H9 (cell line): ENCODE measurements at regions not wholly inside any gene's neighbourhood (a gene's known extent, or its start where the extent isn't known, plus 50 kb on each side); places are given as distances from the start of the nearest gene placed in this dataset.

Experiments used
- DNase-seq: peaks from one replicate; pipeline ENCODE4 v3.0.0-alpha.2; 2017
- H2AFZ ChIP-seq: one replicate; pipeline ENCODE4 v1.6.1; 2013; ENCODE audit warnings: mild to moderate bottlenecking, low read length, control low read depth, moderate library complexity
- H2AK5ac ChIP-seq: 2 replicates; pipeline ENCODE4 v1.6.1; 2013; ENCODE audit warnings: low read length, control low read depth, mixed read lengths; ENCODE audit not compliant: insufficient read length
- H2BK120ac ChIP-seq: one replicate; pipeline ENCODE4 v1.6.1; 2013; ENCODE audit warnings: low read depth, mild to moderate bottlenecking, low read length, control low read depth, inconsistent platforms; ENCODE audit not compliant: poor library complexity, severe bottlenecking
- H2BK12ac ChIP-seq: 2 replicates; pipeline ENCODE4 v1.6.1; 2013; ENCODE audit warnings: low read length, control low read depth, mixed read lengths, low read depth; ENCODE audit not compliant: insufficient read length
- H2BK15ac ChIP-seq: 2 replicates; pipeline ENCODE4 v1.6.1; 2013; ENCODE audit warnings: low read depth, low read length, control low read depth
- H2BK20ac ChIP-seq: one replicate; pipeline ENCODE4 v1.6.1; 2013; ENCODE audit warnings: low read depth, mild to moderate bottlenecking, low read length, control low read depth, inconsistent platforms; ENCODE audit not compliant: poor library complexity, severe bottlenecking
- H2BK5ac ChIP-seq: 2 replicates; pipeline ENCODE4 v1.6.1; 2013; ENCODE audit warnings: low read length, control low read depth, mixed read lengths; ENCODE audit not compliant: insufficient read length
- H3K14ac ChIP-seq: 2 replicates; pipeline ENCODE4 v1.6.1; 2013; ENCODE audit warnings: low read length, control low read depth; ENCODE audit not compliant: insufficient read depth
- H3K18ac ChIP-seq: 2 replicates; pipeline ENCODE4 v1.6.1; 2013; ENCODE audit warnings: low read depth, mild to moderate bottlenecking, mixed read lengths, low read length, control low read depth; ENCODE audit not compliant: insufficient read length
- H3K23ac ChIP-seq: 2 replicates; pipeline ENCODE4 v1.6.1; 2013; ENCODE audit warnings: low read length, control low read depth, mixed read lengths, low read depth; ENCODE audit not compliant: insufficient read length
- H3K23me2 ChIP-seq: 2 replicates; pipeline ENCODE4 v1.6.1; 2013; ENCODE audit warnings: low read depth, mild to moderate bottlenecking, mixed read lengths, low read length, control low read depth; ENCODE audit not compliant: insufficient read length, poor library complexity, severe bottlenecking
- H3K27ac ChIP-seq: 2 replicates; pipeline ENCODE4 v1.5.1; 2013; ENCODE audit warnings: low read length, control low read depth, mixed read lengths, low read depth; ENCODE audit not compliant: insufficient read length
- H3K27me3 ChIP-seq: 2 replicates; pipeline ENCODE4 v1.6.1; 2013; ENCODE audit warnings: low read length, control low read depth, inconsistent platforms; ENCODE audit not compliant: insufficient read depth
- H3K4ac ChIP-seq: 2 replicates; pipeline ENCODE4 v1.6.1; 2013; ENCODE audit warnings: low read depth, mild to moderate bottlenecking, control low read depth, inconsistent platforms, low read length, moderate library complexity
- H3K4me1 ChIP-seq: 2 replicates; pipeline ENCODE4 v1.6.1; 2013; ENCODE audit warnings: low read length, control low read depth, inconsistent platforms; ENCODE audit not compliant: insufficient read depth
- H3K4me2 ChIP-seq: 2 replicates; pipeline ENCODE4 v1.6.1; 2013; ENCODE audit warnings: low read length, control low read depth, mixed read lengths; ENCODE audit not compliant: insufficient read length, insufficient read depth
- H3K56ac ChIP-seq: 2 replicates; pipeline ENCODE4 v1.6.1; 2013; ENCODE audit warnings: low read depth, mild to moderate bottlenecking, mixed read lengths, low read length, control low read depth; ENCODE audit not compliant: insufficient read length
- H3K79me1 ChIP-seq: 2 replicates; pipeline ENCODE4 v1.6.1; 2013; ENCODE audit warnings: low read depth, mild to moderate bottlenecking, moderate library complexity, low read length, control low read depth, inconsistent platforms; ENCODE audit not compliant: insufficient read depth, poor library complexity, severe bottlenecking
- H3K79me2 ChIP-seq: 2 replicates; pipeline ENCODE4 v1.6.1; 2013; ENCODE audit warnings: low read length, control low read depth, inconsistent platforms; ENCODE audit not compliant: insufficient read depth
- H3K9ac ChIP-seq: 2 replicates; pipeline ENCODE4 v1.6.1; 2013; ENCODE audit warnings: low read length, control low read depth, mixed read lengths; ENCODE audit not compliant: insufficient read length; ENCODE audit errors: extremely low read depth
- H3K9me3 ChIP-seq: one replicate; pipeline ENCODE4 v1.6.1; 2013; ENCODE audit warnings: low read depth, low read length, inconsistent platforms; ENCODE audit not compliant: control insufficient read depth
- H3T11ph ChIP-seq: one replicate; pipeline ENCODE4 v1.6.1; 2013; ENCODE audit warnings: mild to moderate bottlenecking, low read length, control low read depth, inconsistent platforms
- H4K20me1 ChIP-seq: one replicate; pipeline ENCODE4 v1.6.1; 2013; ENCODE audit not compliant: control insufficient read depth, insufficient read length, insufficient read depth
- H4K5ac ChIP-seq: 2 replicates; pipeline ENCODE4 v1.6.1; 2013; ENCODE audit warnings: low read depth, mild to moderate bottlenecking, mixed read lengths, low read length, control low read depth; ENCODE audit not compliant: insufficient read length
- H4K8ac ChIP-seq: replicated peaks from 2 replicates; pipeline ENCODE4 v1.6.1; 2013; ENCODE audit warnings: low read length, control low read depth, mixed read lengths, low read depth; ENCODE audit not compliant: insufficient read length
- H4K91ac ChIP-seq: 2 replicates; pipeline ENCODE4 v1.6.1; 2013; ENCODE audit warnings: low read depth, mild to moderate bottlenecking, moderate library complexity, mixed read lengths, low read length, control low read depth; ENCODE audit not compliant: insufficient read length
- H3K27ac Mint-ChIP-seq, 3 experiments: 2 replicates in 2 of 3; 3 replicates in 1 of 3; pipeline ENCODE4 v1.8.0; 2020 to 2021; ENCODE audit warnings: mixed read lengths in 3 of 3, mild to moderate bottlenecking in 1 of 3, moderate library complexity in 1 of 3
- H3K27me3 Mint-ChIP-seq: 2 replicates; pipeline ENCODE4 v1.8.0; 2021; ENCODE audit warnings: low read depth, mild to moderate bottlenecking, moderate library complexity, mixed read lengths
- H3K36me3 Mint-ChIP-seq, 3 experiments: 2 replicates in 2 of 3; 3 replicates in 1 of 3; pipeline ENCODE4 v1.8.0; 2020 to 2021; ENCODE audit warnings: low read depth in 3 of 3, mixed read lengths in 3 of 3; ENCODE audit not compliant: insufficient read depth in 1 of 3
- H3K4me1 Mint-ChIP-seq, 2 experiments: 2 replicates each; pipeline ENCODE4 v1.8.0; 2020; ENCODE audit warnings: mixed read lengths in 2 of 2
- H3K4me3 Mint-ChIP-seq, 2 experiments: 2 replicates in 1 of 2; 3 replicates in 1 of 2; pipeline ENCODE4 v1.8.0; 2020 to 2021; ENCODE audit warnings: mild to moderate bottlenecking in 2 of 2, mixed read lengths in 2 of 2, moderate library complexity in 1 of 2
- H3K9me3 Mint-ChIP-seq, 2 experiments: 2 replicates in 1 of 2; 3 replicates in 1 of 2; pipeline ENCODE4 v1.8.0; 2020; ENCODE audit warnings: mild to moderate bottlenecking in 2 of 2, mixed read lengths in 2 of 2, moderate library complexity in 1 of 2
- WGBS: extraction: QIAGEN DNeasy Blood & Tissue Kit; methylation state at CpG from one replicate; pipeline ENCODE4 v1.1.7; 2013; ENCODE audit warnings: missing lambda C conversion rate, low lambda C conversion rate, mixed read lengths; ENCODE audit not compliant: insufficient read length; ENCODE audit errors: extremely low coverage; 5-methylcytosine and 5-hydroxymethylcytosine counted together
- TF ChIP-seq, protein P1 (sequence below): fragments of 200-600 bp; sonication (generic); conservative IDR thresholded peaks from 3 replicates; pipeline ENCODE4 v1.8.0; 2021; ENCODE audit warnings: antibody characterized with exemption, mild to moderate bottlenecking

DNA sequence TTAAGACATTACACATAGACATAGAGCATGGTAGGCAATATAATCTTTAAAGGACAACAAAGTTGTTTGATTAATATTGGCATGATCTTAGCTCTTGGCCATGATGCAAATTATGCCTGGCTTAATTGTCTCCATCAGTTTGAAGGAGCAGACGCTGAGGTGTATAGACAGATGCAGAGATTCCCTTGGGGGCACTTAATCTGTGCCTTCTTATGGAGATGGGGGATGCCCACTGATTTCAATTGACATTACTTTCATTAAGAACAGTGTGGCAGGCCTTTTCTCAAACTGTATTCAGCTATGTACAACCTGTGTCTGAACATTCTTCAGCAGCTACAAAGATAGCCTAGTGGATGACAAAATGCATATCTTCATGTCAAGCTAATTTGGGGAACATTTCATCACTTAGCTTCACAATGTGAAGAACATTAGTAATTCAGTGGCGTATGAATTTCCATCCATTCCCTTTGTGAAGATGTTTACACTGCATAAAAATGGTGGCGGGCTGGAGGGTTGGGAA is 85.3 kb upstream of the MYCBP2 start:
- no peaks in the 10 kb centered on the region for H3K79me2 ChIP-seq
- no peak overlapping the region for H3K56ac ChIP-seq
- no peak overlapping the region for H2BK5ac ChIP-seq
- H3K27me3 ChIP-seq = no peaks in the 10 kb centered on the region
- H4K8ac ChIP-seq = no peak overlapping the region
- H3K79me1 ChIP-seq = no peaks in the 10 kb centered on the region
- H4K91ac ChIP-seq = no peak overlapping the region
- H2AFZ ChIP-seq = no peak overlapping the region
- no peaks in the 10 kb centered on the region for H4K20me1 ChIP-seq
- H3K23me2 ChIP-seq = no peaks in the 10 kb centered on the region
- no peak overlapping the region for H3K14ac ChIP-seq
- no peak overlapping the region for H2BK20ac ChIP-seq
- H3T11ph ChIP-seq = no peak overlapping the region
- no peak overlapping the region for H2BK12ac ChIP-seq
- no peak overlapping the region for H3K27ac ChIP-seq
- Mint-ChIP-seq H3K4me1 (peaks cover 9 to 11% of the 10 kb centered on the region in 2 experiments; a peak in 3 of 4 replicates), H3K27ac (no peak overlapping the region), H3K27me3 (no peaks in the 10 kb centered on the region), H3K9me3 (no peaks in the 10 kb centered on the region), H3K36me3 (no peaks in the 10 kb centered on the region), H3K4me3 (no peak overlapping the region)
- H3K18ac ChIP-seq = no peak overlapping the region
- no peak overlapping the region for H4K5ac ChIP-seq
- H3K4ac ChIP-seq = no peak overlapping the region
- no peaks in the 10 kb centered on the region for H3K9me3 ChIP-seq
- no peak overlapping the region for H2AK5ac ChIP-seq
- H3K4me1 ChIP-seq = peaks cover 2% of the 10 kb centered on the region; the same call in 1 of the 2 replicates
- H2BK120ac ChIP-seq = no peak overlapping the region
- H2BK15ac ChIP-seq = no peak overlapping the region
- no peak overlapping the region for H3K23ac ChIP-seq
- TF ChIP-seq, protein P1, sequence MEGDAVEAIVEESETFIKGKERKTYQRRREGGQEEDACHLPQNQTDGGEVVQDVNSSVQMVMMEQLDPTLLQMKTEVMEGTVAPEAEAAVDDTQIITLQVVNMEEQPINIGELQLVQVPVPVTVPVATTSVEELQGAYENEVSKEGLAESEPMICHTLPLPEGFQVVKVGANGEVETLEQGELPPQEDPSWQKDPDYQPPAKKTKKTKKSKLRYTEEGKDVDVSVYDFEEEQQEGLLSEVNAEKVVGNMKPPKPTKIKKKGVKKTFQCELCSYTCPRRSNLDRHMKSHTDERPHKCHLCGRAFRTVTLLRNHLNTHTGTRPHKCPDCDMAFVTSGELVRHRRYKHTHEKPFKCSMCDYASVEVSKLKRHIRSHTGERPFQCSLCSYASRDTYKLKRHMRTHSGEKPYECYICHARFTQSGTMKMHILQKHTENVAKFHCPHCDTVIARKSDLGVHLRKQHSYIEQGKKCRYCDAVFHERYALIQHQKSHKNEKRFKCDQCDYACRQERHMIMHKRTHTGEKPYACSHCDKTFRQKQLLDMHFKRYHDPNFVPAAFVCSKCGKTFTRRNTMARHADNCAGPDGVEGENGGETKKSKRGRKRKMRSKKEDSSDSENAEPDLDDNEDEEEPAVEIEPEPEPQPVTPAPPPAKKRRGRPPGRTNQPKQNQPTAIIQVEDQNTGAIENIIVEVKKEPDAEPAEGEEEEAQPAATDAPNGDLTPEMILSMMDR = no peak
- no CpG with 5 or more reads among the region's 3 CpGs for WGBS
- H3K9ac ChIP-seq = no peak overlapping the region
- DNase-seq = no peak
- no peak overlapping the region for H3K4me2 ChIP-seq
